Right atrium auricular region (tissue), 2 donors: ENCODE measurements at regions not wholly inside any gene's neighbourhood (a gene's known extent, or its start where the extent isn't known, plus 50 kb on each side); places are given as distances from the start of the nearest gene placed in this dataset.
A peak's percentile ranks its signal among the peaks of the same experiment; 100 is the strongest.

ENCODE experiments used
- DNase-seq: peaks from one replicate; pipeline ENCODE4 v3.0.0-alpha.2; 2019; ENCODE audit warnings: low spot score
- H3K27ac ChIP-seq, 2 donors: fragments of 200-600 bp; sonication (generic); 1 replicate in 1 of 2; 2 replicates in 1 of 2; pipeline ENCODE4 v1.5.1; 2016 to 2019
- H3K27me3 ChIP-seq, 2 donors: fragments of 200-600 bp; sonication (generic); one replicate each; pipeline versions ENCODE4 v1.5.1 to v1.6.0; 2017 to 2019
- H3K36me3 ChIP-seq: fragments of 200-600 bp; sonication (generic); one replicate; pipeline ENCODE4 v1.5.1; 2016
- H3K4me1 ChIP-seq, 2 donors: fragments of 200-600 bp; sonication (generic); one replicate each; pipeline versions ENCODE4 v1.5.1 to v1.6.0; 2017 to 2019
- H3K4me3 ChIP-seq, 2 donors: fragments of 200-600 bp; sonication (generic); 1 replicate in 1 of 2; 2 replicates in 1 of 2; pipeline ENCODE4 v1.5.1; 2017 to 2019; ENCODE audit warnings: mild to moderate bottlenecking in 1 of 2, moderate library complexity in 1 of 2
- H3K9me3 ChIP-seq, 2 donors: fragments of 200-600 bp; sonication (generic); one replicate each; pipeline ENCODE4 v1.5.1; 2019
- CTCF ChIP-seq, 2 donors: fragments of 200-600 bp; sonication (generic); IDR thresholded peaks; one replicate each; pipeline ENCODE4 v1.5.1; 2019; ENCODE audit warnings: antibody characterized with exemption in 2 of 2

- Histone ChIP-seq H3K27ac (peak overlapping the region; percentile 32 to 54), H3K9me3 (no peaks in the 10 kb centered on the region), H3K4me3 (no peak overlapping the region), H3K36me3 (no peaks in the 10 kb centered on the region), H3K4me1 (peaks cover 0 to 31% of the 10 kb centered on the region in 2 donors), H3K27me3 (no peaks in the 10 kb centered on the region)
- DNase-seq, result no peak
- TF ChIP-seq CTCF (IDR thresholded peaks at IDR 0.05), result no peak
Measured at GRCh38 chr2:196478588-196478987, 160.9 kb upstream of the CCDC150 start.

GRCh38 chr2:196479350-196479749, 160.2 kb upstream of the CCDC150 start:
- Histone ChIP-seq H3K27me3 (no peaks in the 10 kb centered on the region), H3K4me1 (peaks cover 0 to 23% of the 10 kb centered on the region in 2 donors), H3K9me3 (no peaks in the 10 kb centered on the region), H3K27ac (no peak overlapping the region), H3K4me3 (no peak overlapping the region), H3K36me3 (no peaks in the 10 kb centered on the region)
- no peak for DNase-seq
- no peak for TF ChIP-seq CTCF (IDR thresholded peaks at IDR 0.05)

- Histone ChIP-seq H3K4me1 (peaks cover 0 to 23% of the 10 kb centered on the region in 2 donors), H3K9me3 (no peaks in the 10 kb centered on the region), H3K27ac (no peak overlapping the region), H3K4me3 (no peak overlapping the region), H3K36me3 (no peaks in the 10 kb centered on the region), H3K27me3 (no peaks in the 10 kb centered on the region)
- no peak for TF ChIP-seq CTCF (IDR thresholded peaks at IDR 0.05)
- DNase-seq, result no peak
Measured at GRCh38 chr2:196480653-196481323, 158.7 kb upstream of the CCDC150 start.

GRCh38 chr2:196481324-196481697, 158.2 kb upstream of the CCDC150 start:
- Histone ChIP-seq H3K36me3 (no peaks in the 10 kb centered on the region), H3K9me3 (no peaks in the 10 kb centered on the region), H3K27me3 (no peaks in the 10 kb centered on the region), H3K4me1 (peaks cover 0 to 25% of the 10 kb centered on the region in 2 donors), H3K4me3 (no peak overlapping the region), H3K27ac (no peak overlapping the region)
- no peak for DNase-seq
- TF ChIP-seq CTCF (IDR thresholded peaks at IDR 0.05), result no peak

GRCh38 chr2:196482119-196483065, 157.1 kb upstream of the CCDC150 start:
- Histone ChIP-seq H3K36me3 (no peaks in the 10 kb centered on the region), H3K4me3 (no peak overlapping the region), H3K27ac (no peak overlapping the region), H3K4me1 (peaks cover 0 to 28% of the 10 kb centered on the region in 2 donors), H3K9me3 (no peaks in the 10 kb centered on the region), H3K27me3 (no peaks in the 10 kb centered on the region)
- TF ChIP-seq CTCF (IDR thresholded peaks at IDR 0.05), result no peak
- DNase-seq, result no peak
